CD4-positive, alpha-beta T cell treated with Interleukin-1 beta for 1 hour (primary cell): ENCODE measurements at regions not wholly inside any gene's neighbourhood (a gene's known extent, or its start where the extent isn't known, plus 50 kb on each side); places are given as distances from the start of the nearest gene placed in this dataset.

Experiments used
- DNase-seq, 2 donors: peaks; one replicate each; pipeline ENCODE4 v3.0.0-alpha.2; 2020 to 2022

GRCh38 chr4:138014590-138015288 is 227.4 kb downstream of the SLC7A11 start:
- no peak for DNase-seq

- DNase-seq: no peak
These were observed 228.5 kb downstream of the SLC7A11 start for GRCh38 chr4:138013625-138014024.

- no peak for DNase-seq
These were observed 231.5 kb downstream of the SLC7A11 start for GRCh38 chr4:138010639-138011038.

GRCh38 chr4:138007572-138007971 is 234.6 kb downstream of the SLC7A11 start:
- no peak for DNase-seq

- DNase-seq: no peak
These were observed 236.7 kb downstream of the SLC7A11 start for GRCh38 chr4:138005486-138005885.

GRCh38 chr4:138003248-138003647 is 238.9 kb downstream of the SLC7A11 start:
- DNase-seq: no peak

GRCh38 chr4:137998666-137999429 is 243.3 kb downstream of the SLC7A11 start:
- DNase-seq: no peak

GRCh38 chr4:137997496-137997895 is 244.7 kb downstream of the SLC7A11 start:
- DNase-seq: no peak

- no peak for DNase-seq
These were observed 247.3 kb downstream of the SLC7A11 start for GRCh38 chr4:137994853-137995252.

GRCh38 chr4:137993232-137993631 is 248.9 kb downstream of the SLC7A11 start:
- DNase-seq: no peak

GRCh38 chr4:137981277-137981676 is 260.9 kb downstream of the SLC7A11 start:
- DNase-seq: no peak

- no peak for DNase-seq
These were observed 261.5 kb downstream of the SLC7A11 start for GRCh38 chr4:137980641-137981040.

GRCh38 chr4:137979938-137980337 is 262.2 kb downstream of the SLC7A11 start:
- DNase-seq: no peak

GRCh38 chr4:137968956-137969678 is 273.0 kb downstream of the SLC7A11 start:
- DNase-seq: no peak

GRCh38 chr4:137967480-137968190 is 274.5 kb downstream of the SLC7A11 start:
- DNase-seq: no peak

GRCh38 chr4:137966504-137966903 is 275.6 kb downstream of the SLC7A11 start:
- DNase-seq: no peak

GRCh38 chr4:137961051-137961438 is 281.1 kb downstream of the SLC7A11 start:
- no peak for DNase-seq

GRCh38 chr4:137960371-137961050 is 281.6 kb downstream of the SLC7A11 start:
- no peak for DNase-seq

GRCh38 chr4:137957806-137958205 is 284.3 kb downstream of the SLC7A11 start:
- no peak for DNase-seq

- DNase-seq: no peak
These were observed 285.9 kb downstream of the SLC7A11 start for GRCh38 chr4:137956256-137956655.

GRCh38 chr4:137955595-137955994 is 286.6 kb downstream of the SLC7A11 start:
- no peak for DNase-seq

GRCh38 chr4:137952116-137952515 is 290.0 kb downstream of the SLC7A11 start:
- DNase-seq: no peak

- no peak for DNase-seq
These were observed 291.9 kb downstream of the SLC7A11 start for GRCh38 chr4:137950286-137950685.
